CD14-positive monocyte (primary cell): ENCODE measurements at regions not wholly inside any gene's neighbourhood (a gene's known extent, or its start where the extent isn't known, plus 50 kb on each side); places are given as distances from the start of the nearest gene placed in this dataset.

Source experiments
- DNase-seq, 3 donors: peaks; one replicate each; pipeline ENCODE4 v3.0.0-alpha.2; 2011 to 2022
- H2AFZ ChIP-seq: 2 replicates; pipeline ENCODE4 v1.6.0; 2012; ENCODE audit warnings: mild to moderate bottlenecking, low read depth, low read length, inconsistent platforms; ENCODE audit not compliant: insufficient read depth, poor library complexity, severe bottlenecking
- H3K27ac ChIP-seq, 2 donors: 1 replicate in 1 of 2; 2 replicates in 1 of 2; pipeline ENCODE4 v1.5.1; 2012 to 2013; ENCODE audit warnings: low read length in 2 of 2, control low read depth in 1 of 2, inconsistent platforms in 1 of 2, low read depth in 1 of 2, mild to moderate bottlenecking in 1 of 2
- H3K27me3 ChIP-seq, 2 donors: one replicate each; pipeline versions ENCODE4 v1.6.0 to v1.6.1; 2011 to 2013; ENCODE audit warnings: low read length in 2 of 2; ENCODE audit not compliant: control insufficient read depth in 2 of 2, insufficient read depth in 2 of 2
- H3K36me3 ChIP-seq, 2 donors: replicated peaks in 1 of 2; 1 replicate in 1 of 2; 2 replicates in 1 of 2; pipeline versions ENCODE4 v1.5.1 to v1.6.1; 2012 to 2013; ENCODE audit warnings: low read length in 2 of 2, control low read depth in 1 of 2, inconsistent platforms in 1 of 2, mild to moderate bottlenecking in 1 of 2; ENCODE audit not compliant: insufficient read depth in 2 of 2, control insufficient read depth in 1 of 2
- H3K4me1 ChIP-seq, 2 donors: 1 replicate in 1 of 2; 2 replicates in 1 of 2; pipeline versions ENCODE4 v1.5.1 to v1.6.1; 2012 to 2013; ENCODE audit warnings: low read length in 2 of 2, control low read depth in 1 of 2, inconsistent platforms in 1 of 2, mild to moderate bottlenecking in 1 of 2, moderate library complexity in 1 of 2; ENCODE audit not compliant: insufficient read depth in 2 of 2, control insufficient read depth in 1 of 2
- H3K4me2 ChIP-seq: replicated peaks from 2 replicates; pipeline ENCODE3; 2012; ENCODE audit warnings: low read length, moderate library complexity, mild to moderate bottlenecking; ENCODE audit not compliant: poor library complexity, severe bottlenecking; ENCODE audit errors: extremely low read depth
- H3K4me3 ChIP-seq, 3 experiments: fragments of 200-600 bp in 1 of 3; sonication (generic) in 1 of 3; replicated peaks in 1 of 3; 1 replicate in 2 of 3; 2 replicates in 1 of 3; pipeline ENCODE4 v1.5.1; 2011 to 2013; ENCODE audit warnings: low read length in 3 of 3, mild to moderate bottlenecking in 3 of 3, control low read depth in 2 of 3, low read depth in 2 of 3, inconsistent platforms in 1 of 3, moderate library complexity in 1 of 3
- H3K79me2 ChIP-seq: 2 replicates; pipeline ENCODE4 v1.6.0; 2012; ENCODE audit warnings: mild to moderate bottlenecking, control low read depth, inconsistent platforms, low read length, moderate library complexity; ENCODE audit not compliant: insufficient read depth
- H3K9ac ChIP-seq: 2 replicates; pipeline ENCODE4 v1.6.0; 2017; ENCODE audit warnings: low read length, mild to moderate bottlenecking; ENCODE audit not compliant: insufficient read depth, poor library complexity, severe bottlenecking
- H3K9me3 ChIP-seq, 2 donors: replicated peaks in 1 of 2; 1 replicate in 1 of 2; 2 replicates in 1 of 2; pipeline versions ENCODE4 v1.5.1 to v1.6.1; 2012 to 2013; ENCODE audit warnings: low read length in 2 of 2, control low read depth in 1 of 2; ENCODE audit not compliant: control insufficient read depth in 1 of 2, insufficient read depth in 1 of 2
- H4K20me1 ChIP-seq: 2 replicates; pipeline ENCODE4 v1.6.0; 2012; ENCODE audit warnings: mild to moderate bottlenecking, low read length, control low read depth, moderate library complexity; ENCODE audit not compliant: insufficient read depth
- H3K27ac Mint-ChIP-seq, 7 donors: one replicate each; pipeline ENCODE4 v1.8.0; 2020; ENCODE audit warnings: mild to moderate bottlenecking in 7 of 7, mixed read lengths in 7 of 7, moderate library complexity in 6 of 7, inconsistent platforms in 2 of 7
- H3K27me3 Mint-ChIP-seq, 3 donors: one replicate each; pipeline ENCODE4 v1.8.0; 2021 to 2022; ENCODE audit warnings: low read depth in 3 of 3, mild to moderate bottlenecking in 3 of 3, mixed read lengths in 3 of 3, moderate library complexity in 3 of 3, inconsistent platforms in 1 of 3
- H3K36me3 Mint-ChIP-seq, 2 donors: one replicate each; pipeline ENCODE4 v1.8.0; 2020; ENCODE audit warnings: mixed read lengths in 2 of 2, inconsistent platforms in 1 of 2, mild to moderate bottlenecking in 1 of 2
- H3K4me1 Mint-ChIP-seq: one replicate; pipeline ENCODE4 v1.8.0; 2020; ENCODE audit warnings: mild to moderate bottlenecking, mixed read lengths
- H3K4me3 Mint-ChIP-seq, 2 donors: one replicate each; pipeline ENCODE4 v1.8.0; 2020; ENCODE audit warnings: mild to moderate bottlenecking in 2 of 2, mixed read lengths in 2 of 2, moderate library complexity in 1 of 2
- H3K9me3 Mint-ChIP-seq, 7 donors: one replicate each; pipeline ENCODE4 v1.8.0; 2020 to 2022; ENCODE audit warnings: mixed read lengths in 7 of 7, mild to moderate bottlenecking in 6 of 7, moderate library complexity in 6 of 7, inconsistent platforms in 2 of 7
- WGBS: methylation state at CpG from one replicate; pipeline ENCODE4 v1.1.5; 2013; ENCODE audit warnings: missing lambda C conversion rate; ENCODE audit not compliant: insufficient coverage; 5-methylcytosine and 5-hydroxymethylcytosine counted together
- intact Hi-C, 2 donors: fragments of 100-400 bp; cut with micrococcal nuclease; formaldehyde crosslinking; loops; one replicate each; pipeline versions ENCODE4 v1.15.0 to v1.15.1; 2023
- TF ChIP-seq, protein P1 (sequence below): fragments of 200-600 bp; IDR thresholded peaks from one replicate; pipeline ENCODE4 v1.8.0; 2022; ENCODE audit warnings: antibody characterized with exemption, mild to moderate bottlenecking

DNA sequence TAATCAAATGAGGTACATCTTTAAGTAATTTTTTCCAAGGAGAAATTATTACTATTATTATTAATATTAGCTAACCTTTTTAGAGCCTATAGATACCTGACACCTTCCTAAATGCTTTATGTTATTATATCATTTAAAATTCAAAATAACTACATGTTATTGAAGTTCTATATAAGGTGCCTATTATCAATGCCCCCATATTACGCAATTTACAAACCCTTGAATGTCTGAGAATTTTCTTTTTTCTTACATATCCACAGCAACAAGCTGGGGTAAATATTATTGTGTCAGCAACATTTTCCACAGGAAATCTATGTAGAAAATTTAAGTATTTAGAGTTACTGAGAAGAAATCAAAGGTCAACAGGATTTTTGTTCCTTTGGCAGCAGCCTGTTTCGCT lies 327.3 kb downstream of the NXPE2 start:
- DNase-seq: no peak
- H3K9ac ChIP-seq: no peak overlapping the region
- no peak overlapping the region for H2AFZ ChIP-seq
- WGBS: 100% methylated on average over 1 of the region's 2 CpGs
- H3K27me3 ChIP-seq: no peaks in the 10 kb centered on the region
- peaks cover 0 to 2% (median 1%) of the 10 kb centered on the region in 3 donors for H3K27me3 Mint-ChIP-seq
- no peak overlapping the region for H3K4me3 ChIP-seq
- no peak overlapping the region for H3K4me2 ChIP-seq
- H4K20me1 ChIP-seq: no peaks in the 10 kb centered on the region
- no peaks in the 10 kb centered on the region for H3K36me3 ChIP-seq
- peaks cover 4 to 5% of the 10 kb centered on the region in 2 donors for H3K9me3 ChIP-seq
- intact Hi-C loops: no loop called here
- H3K9me3 Mint-ChIP-seq: peaks cover 0 to 6% (median 0%) of the 10 kb centered on the region in 7 donors
- no peak overlapping the region for H3K27ac ChIP-seq
- TF ChIP-seq, protein P1, sequence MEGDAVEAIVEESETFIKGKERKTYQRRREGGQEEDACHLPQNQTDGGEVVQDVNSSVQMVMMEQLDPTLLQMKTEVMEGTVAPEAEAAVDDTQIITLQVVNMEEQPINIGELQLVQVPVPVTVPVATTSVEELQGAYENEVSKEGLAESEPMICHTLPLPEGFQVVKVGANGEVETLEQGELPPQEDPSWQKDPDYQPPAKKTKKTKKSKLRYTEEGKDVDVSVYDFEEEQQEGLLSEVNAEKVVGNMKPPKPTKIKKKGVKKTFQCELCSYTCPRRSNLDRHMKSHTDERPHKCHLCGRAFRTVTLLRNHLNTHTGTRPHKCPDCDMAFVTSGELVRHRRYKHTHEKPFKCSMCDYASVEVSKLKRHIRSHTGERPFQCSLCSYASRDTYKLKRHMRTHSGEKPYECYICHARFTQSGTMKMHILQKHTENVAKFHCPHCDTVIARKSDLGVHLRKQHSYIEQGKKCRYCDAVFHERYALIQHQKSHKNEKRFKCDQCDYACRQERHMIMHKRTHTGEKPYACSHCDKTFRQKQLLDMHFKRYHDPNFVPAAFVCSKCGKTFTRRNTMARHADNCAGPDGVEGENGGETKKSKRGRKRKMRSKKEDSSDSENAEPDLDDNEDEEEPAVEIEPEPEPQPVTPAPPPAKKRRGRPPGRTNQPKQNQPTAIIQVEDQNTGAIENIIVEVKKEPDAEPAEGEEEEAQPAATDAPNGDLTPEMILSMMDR: no peak
- H3K36me3 Mint-ChIP-seq: no peaks in the 10 kb centered on the region
- H3K4me1 ChIP-seq: no peaks in the 10 kb centered on the region
- no peak overlapping the region for H3K27ac Mint-ChIP-seq
- H3K4me1 Mint-ChIP-seq: no peaks in the 10 kb centered on the region
- no peaks in the 10 kb centered on the region for H3K79me2 ChIP-seq
- no peak overlapping the region for H3K4me3 Mint-ChIP-seq

DNA sequence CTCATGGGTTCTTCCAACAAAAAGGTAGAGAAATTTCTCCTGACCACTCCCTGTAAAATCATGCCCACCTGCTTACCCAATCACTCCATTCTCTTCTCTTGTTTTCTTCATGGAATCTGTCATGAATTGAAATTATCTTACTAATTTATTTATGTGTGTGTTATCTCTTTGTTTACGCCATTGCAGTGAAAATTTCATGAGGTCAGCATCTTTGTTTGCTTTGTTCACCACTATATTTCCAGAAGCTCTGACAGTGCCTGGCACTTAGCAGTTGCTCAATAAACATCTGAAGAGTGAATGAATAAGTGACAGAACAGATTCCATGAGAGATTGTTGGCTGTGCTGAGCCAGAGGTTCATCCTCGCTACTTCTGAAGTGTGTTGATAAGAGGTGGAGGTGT lies 329.5 kb downstream of the NXPE2 start:
- DNase-seq: no peak
- TF ChIP-seq, protein P1: no peak
- no peaks in the 10 kb centered on the region for H4K20me1 ChIP-seq
- no peaks in the 10 kb centered on the region for H3K4me1 ChIP-seq
- no peak overlapping the region for H3K9ac ChIP-seq
- H2AFZ ChIP-seq: no peak overlapping the region
- no peaks in the 10 kb centered on the region for H3K36me3 ChIP-seq
- peaks cover 4 to 5% of the 10 kb centered on the region in 2 donors for H3K9me3 ChIP-seq
- H3K79me2 ChIP-seq: no peaks in the 10 kb centered on the region
- Mint-ChIP-seq H3K9me3 (peaks cover 0 to 9% (median 0%) of the 10 kb centered on the region in 7 donors), H3K4me3 (no peak overlapping the region), H3K27ac (no peak overlapping the region), H3K4me1 (no peaks in the 10 kb centered on the region), H3K36me3 (no peaks in the 10 kb centered on the region), H3K27me3 (peaks cover 1 to 3% (median 2%) of the 10 kb centered on the region in 3 donors)
- no CpG with 5 or more reads among the region's 2 CpGs for WGBS
- no peak overlapping the region for H3K4me3 ChIP-seq
- H3K27ac ChIP-seq: no peak overlapping the region
- intact Hi-C loops: no loop called here
- H3K4me2 ChIP-seq: no peak overlapping the region
- H3K27me3 ChIP-seq: no peaks in the 10 kb centered on the region
